Duodenal mucosa (tissue), 2 donors: ENCODE measurements at regions not wholly inside any gene's neighbourhood (a gene's known extent, or its start where the extent isn't known, plus 50 kb on each side); places are given as distances from the start of the nearest gene placed in this dataset.

Experiments used
- H3K27ac ChIP-seq: one replicate; pipeline ENCODE4 v1.7.0; 2013; ENCODE audit warnings: low read depth, low read length
- H3K27me3 ChIP-seq, 2 donors: one replicate each; pipeline ENCODE4 v1.7.0; 2013; ENCODE audit warnings: low read length in 2 of 2, control low read depth in 1 of 2; ENCODE audit not compliant: insufficient read depth in 2 of 2, control insufficient read depth in 1 of 2
- H3K36me3 ChIP-seq, 2 donors: one replicate each; pipeline ENCODE4 v1.7.0; 2013; ENCODE audit warnings: low read length in 2 of 2, control low read depth in 1 of 2; ENCODE audit not compliant: insufficient read depth in 2 of 2, control insufficient read depth in 1 of 2
- H3K4me1 ChIP-seq, 2 donors: one replicate each; pipeline ENCODE4 v1.7.0; 2013; ENCODE audit warnings: low read length in 2 of 2, control low read depth in 1 of 2; ENCODE audit not compliant: insufficient read depth in 2 of 2, control insufficient read depth in 1 of 2
- H3K4me3 ChIP-seq, 2 donors: one replicate each; pipeline ENCODE4 v1.7.0; 2013; ENCODE audit warnings: low read length in 2 of 2, low read depth in 1 of 2
- H3K9ac ChIP-seq, 2 donors: one replicate each; pipeline ENCODE4 v1.7.0; 2013; ENCODE audit warnings: low read length in 2 of 2, low read depth in 1 of 2
- H3K9me3 ChIP-seq, 2 donors: one replicate each; pipeline ENCODE4 v1.7.0; 2013; ENCODE audit warnings: low read length in 2 of 2, control low read depth in 1 of 2; ENCODE audit not compliant: control insufficient read depth in 1 of 2

GRCh38 chr10:106179430-106179829, 985.1 kb downstream of the SORCS1 start:
- Histone ChIP-seq H3K27ac (no peak overlapping the region), H3K4me3 (no peak overlapping the region), H3K9me3 (no peaks in the 10 kb centered on the region), H3K27me3 (no peaks in the 10 kb centered on the region), H3K4me1 (no peaks in the 10 kb centered on the region), H3K36me3 (no peaks in the 10 kb centered on the region), H3K9ac (no peak overlapping the region)

- H3K27ac ChIP-seq: no peak overlapping the region
- no peaks in the 10 kb centered on the region for H3K27me3 ChIP-seq
- no peaks in the 10 kb centered on the region for H3K9me3 ChIP-seq
- H3K9ac ChIP-seq: no peak overlapping the region
- H3K4me3 ChIP-seq: no peak overlapping the region
- H3K4me1 ChIP-seq: no peaks in the 10 kb centered on the region
- no peaks in the 10 kb centered on the region for H3K36me3 ChIP-seq
Measured at GRCh38 chr10:106175760-106176377, 988.6 kb downstream of the SORCS1 start.

DNA sequence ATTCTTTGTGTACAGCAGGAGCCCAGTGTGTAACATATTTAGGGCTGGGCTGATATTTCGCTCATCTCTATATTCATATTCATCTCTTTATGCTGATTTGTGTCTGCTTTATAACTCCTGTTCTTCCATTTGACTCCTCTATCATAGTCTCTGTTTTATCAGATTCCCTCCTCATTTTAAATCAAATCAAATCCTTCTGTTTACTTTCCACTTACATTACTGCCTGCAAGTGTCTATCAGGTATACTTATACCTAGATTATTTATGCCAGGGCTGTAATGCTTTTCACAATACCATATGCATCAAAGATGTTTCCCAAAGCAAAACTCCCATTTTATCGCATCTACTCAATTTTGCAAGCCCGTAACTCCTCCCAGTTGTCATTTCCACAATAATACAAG, 990.7 kb downstream of the SORCS1 start:
- no peaks in the 10 kb centered on the region for H3K4me1 ChIP-seq
- H3K9ac ChIP-seq: no peak overlapping the region
- H3K9me3 ChIP-seq: no peaks in the 10 kb centered on the region
- H3K27ac ChIP-seq: no peak overlapping the region
- H3K36me3 ChIP-seq: no peaks in the 10 kb centered on the region
- H3K4me3 ChIP-seq: no peak overlapping the region
- H3K27me3 ChIP-seq: no peaks in the 10 kb centered on the region

GRCh38 chr10:106169241-106169640, 995.3 kb downstream of the SORCS1 start:
- Histone ChIP-seq H3K27ac (no peak overlapping the region), H3K4me3 (no peak overlapping the region), H3K36me3 (no peaks in the 10 kb centered on the region), H3K27me3 (no peaks in the 10 kb centered on the region), H3K9me3 (no peaks in the 10 kb centered on the region), H3K9ac (no peak overlapping the region), H3K4me1 (no peaks in the 10 kb centered on the region)

- Histone ChIP-seq H3K9ac (no peak overlapping the region), H3K4me3 (no peak overlapping the region), H3K4me1 (no peaks in the 10 kb centered on the region), H3K36me3 (no peaks in the 10 kb centered on the region), H3K27me3 (no peaks in the 10 kb centered on the region), H3K9me3 (no peaks in the 10 kb centered on the region), H3K27ac (no peak overlapping the region)
Measured at GRCh38 chr10:106167946-106168345, 996.6 kb downstream of the SORCS1 start.

DNA sequence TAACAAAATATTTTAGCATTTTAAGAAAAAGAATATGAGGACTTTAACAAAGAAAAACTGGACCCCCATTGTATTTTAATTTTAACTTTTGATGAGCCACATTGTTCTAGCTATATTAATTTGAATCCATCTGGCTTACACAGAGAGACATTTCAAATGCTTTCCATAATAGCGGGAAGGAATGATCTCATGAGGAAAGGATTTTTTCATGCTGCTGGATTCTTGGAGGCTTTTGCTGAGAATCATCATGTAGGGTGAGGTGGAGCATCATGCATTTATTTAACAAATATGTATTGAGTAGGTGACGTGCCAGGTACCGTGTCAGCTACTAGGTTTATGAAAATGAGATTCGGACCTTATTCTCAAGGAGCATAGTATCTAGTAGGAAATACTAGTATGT, 1006.3 kb downstream of the SORCS1 start:
- no peak overlapping the region for H3K4me3 ChIP-seq
- H3K27ac ChIP-seq: no peak overlapping the region
- no peak overlapping the region for H3K9ac ChIP-seq
- no peaks in the 10 kb centered on the region for H3K36me3 ChIP-seq
- no peaks in the 10 kb centered on the region for H3K9me3 ChIP-seq
- H3K4me1 ChIP-seq: no peaks in the 10 kb centered on the region
- H3K27me3 ChIP-seq: no peaks in the 10 kb centered on the region

GRCh38 chr10:106147021-106147420, 1017.5 kb downstream of the SORCS1 start:
- H3K9ac ChIP-seq: no peak overlapping the region
- no peaks in the 10 kb centered on the region for H3K27me3 ChIP-seq
- H3K36me3 ChIP-seq: no peaks in the 10 kb centered on the region
- no peaks in the 10 kb centered on the region for H3K4me1 ChIP-seq
- H3K27ac ChIP-seq: no peak overlapping the region
- H3K4me3 ChIP-seq: no peak overlapping the region
- no peaks in the 10 kb centered on the region for H3K9me3 ChIP-seq

GRCh38 chr10:106139915-106140314, 1024.6 kb downstream of the SORCS1 start:
- Histone ChIP-seq H3K4me1 (no peaks in the 10 kb centered on the region), H3K9ac (no peak overlapping the region), H3K36me3 (no peaks in the 10 kb centered on the region), H3K27me3 (no peaks in the 10 kb centered on the region), H3K4me3 (no peak overlapping the region), H3K27ac (no peak overlapping the region), H3K9me3 (no peaks in the 10 kb centered on the region)

GRCh38 chr10:106136175-106136574, 1028.3 kb downstream of the SORCS1 start:
- Histone ChIP-seq H3K4me1 (no peaks in the 10 kb centered on the region), H3K4me3 (no peak overlapping the region), H3K27ac (no peak overlapping the region), H3K36me3 (no peaks in the 10 kb centered on the region), H3K27me3 (no peaks in the 10 kb centered on the region), H3K9me3 (no peaks in the 10 kb centered on the region), H3K9ac (no peak overlapping the region)

GRCh38 chr10:106134326-106135000, 1030.0 kb downstream of the SORCS1 start:
- Histone ChIP-seq H3K9me3 (no peaks in the 10 kb centered on the region), H3K27ac (no peak overlapping the region), H3K27me3 (no peaks in the 10 kb centered on the region), H3K4me3 (no peak overlapping the region), H3K9ac (no peak overlapping the region), H3K4me1 (no peaks in the 10 kb centered on the region), H3K36me3 (no peaks in the 10 kb centered on the region)
